Urinary bladder (tissue), 3 donors: ENCODE measurements at regions not wholly inside any gene's neighbourhood (a gene's known extent, or its start where the extent isn't known, plus 50 kb on each side); places are given as distances from the start of the nearest gene placed in this dataset.

Experiments used
- DNase-seq: peaks from one replicate; pipeline ENCODE4 v3.0.0-alpha.2; 2015; ENCODE audit errors: extremely low spot score
- H3K27ac ChIP-seq: one replicate; pipeline ENCODE4 v1.5.1; 2013; ENCODE audit warnings: low read depth, mild to moderate bottlenecking, moderate library complexity
- H3K36me3 ChIP-seq: one replicate; pipeline ENCODE4 v1.6.1; 2013; ENCODE audit warnings: mild to moderate bottlenecking, moderate library complexity; ENCODE audit not compliant: insufficient read depth
- H3K4me1 ChIP-seq: one replicate; pipeline ENCODE4 v1.6.1; 2013; ENCODE audit warnings: mild to moderate bottlenecking, moderate library complexity; ENCODE audit not compliant: insufficient read depth
- H3K4me3 ChIP-seq: one replicate; pipeline ENCODE4 v1.5.1; 2013; ENCODE audit warnings: low read depth, low read length
- WGBS: extraction: QIAGEN DNeasy Blood & Tissue Kit; methylation state at CpG from one replicate; pipeline ENCODE4 v1.1.7; 2013; 5-methylcytosine and 5-hydroxymethylcytosine counted together
- donor health status: healthy with polysubstance abuse.
- donor health status: healthy.

DNA sequence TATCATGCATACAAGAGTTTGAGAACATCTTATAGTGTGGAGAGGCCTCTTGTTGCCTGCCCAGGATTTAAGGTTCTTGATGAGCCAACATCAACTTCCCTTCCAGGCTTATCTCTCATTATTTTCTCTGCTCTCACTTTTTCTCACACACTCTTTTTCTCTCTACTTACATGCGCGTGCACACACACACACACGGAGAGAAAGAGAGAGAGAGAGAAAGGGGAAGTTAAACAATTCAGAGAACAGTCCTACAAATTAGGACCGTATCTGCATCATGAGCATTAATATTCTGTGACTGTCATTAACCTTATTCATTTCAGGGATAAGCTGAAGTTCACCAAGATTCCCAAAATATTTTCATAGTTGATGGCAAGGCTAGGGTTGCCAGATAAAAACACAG lies 269.0 kb downstream of the ZNF621 start:
- Histone ChIP-seq H3K4me1 (no peaks in the 10 kb centered on the region), H3K36me3 (no peaks in the 10 kb centered on the region), H3K4me3 (no peak overlapping the region), H3K27ac (no peak overlapping the region)
- DNase-seq, result no peak
- 82% methylated on average over 4 of the region's 4 CpGs for WGBS

DNA sequence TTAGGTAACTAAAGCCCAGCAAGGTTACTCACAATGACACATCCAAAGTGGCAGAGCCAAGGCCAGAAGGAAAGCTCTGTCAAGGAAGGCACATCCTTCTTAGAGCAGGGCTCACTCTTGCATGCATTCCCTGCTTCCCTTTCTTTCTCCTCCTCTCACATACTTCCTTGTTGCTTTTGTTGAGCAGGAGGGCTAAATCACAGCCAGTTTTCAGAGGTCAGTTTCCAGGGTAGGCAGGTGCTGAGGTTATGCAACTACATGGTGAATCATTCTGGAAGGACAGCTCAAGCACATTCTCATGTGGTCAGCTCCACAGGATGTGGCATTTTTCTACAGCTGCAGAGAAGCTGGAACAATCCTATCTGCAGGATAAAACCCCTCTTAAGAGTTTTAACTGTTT lies 275.6 kb downstream of the ZNF621 start:
- Histone ChIP-seq H3K36me3 (no peaks in the 10 kb centered on the region), H3K27ac (no peak overlapping the region), H3K4me1 (no peaks in the 10 kb centered on the region), H3K4me3 (no peak overlapping the region)
- no peak for DNase-seq

DNA sequence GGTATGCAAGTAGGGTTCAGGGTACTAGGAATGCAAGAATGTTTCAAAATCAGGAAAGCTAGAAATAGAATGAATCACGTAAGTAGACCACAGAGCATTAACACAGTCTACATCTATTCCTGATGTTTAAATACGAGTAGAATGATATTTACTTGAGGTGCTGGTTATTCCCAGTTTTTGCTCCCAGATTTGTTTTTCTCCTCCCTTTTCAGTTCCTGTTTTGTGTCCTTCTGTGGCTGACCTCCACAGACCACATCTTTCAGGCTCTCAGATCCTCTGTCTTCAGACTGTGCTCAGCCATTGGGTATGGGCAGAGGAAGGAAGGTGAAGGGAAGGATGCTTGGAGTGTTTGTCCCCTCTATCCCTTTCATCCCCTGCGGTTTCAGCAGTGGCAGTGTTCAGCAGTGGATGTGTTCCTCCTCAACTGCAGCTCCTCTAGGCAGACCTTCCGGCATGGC lies 276.6 kb downstream of the ZNF621 start:
- no peaks in the 10 kb centered on the region for H3K36me3 ChIP-seq
- no peak overlapping the region for H3K4me3 ChIP-seq
- no peaks in the 10 kb centered on the region for H3K4me1 ChIP-seq
- WGBS, result 84% methylated on average over 4 of the region's 4 CpGs
- no peak for DNase-seq
- H3K27ac ChIP-seq, result no peak overlapping the region

DNA sequence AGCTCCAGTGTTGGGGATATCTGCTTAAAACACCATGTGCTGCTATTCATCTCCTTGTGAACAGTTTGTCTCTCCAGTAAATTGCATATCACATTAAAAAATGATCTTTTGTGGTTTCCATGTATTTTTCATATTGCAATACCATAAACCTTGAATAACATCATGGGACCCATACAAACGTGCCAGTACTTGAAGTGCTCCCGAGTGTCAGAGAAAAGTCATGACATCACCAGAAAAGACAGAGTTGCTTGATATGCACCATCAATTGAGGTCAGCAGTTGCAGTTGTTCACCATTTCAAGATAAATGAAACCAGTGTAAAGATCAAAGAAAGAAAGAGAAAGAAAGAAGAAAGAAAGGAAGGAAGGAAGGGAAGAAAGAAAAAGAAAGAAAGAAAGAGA lies 278.6 kb downstream of the ZNF621 start:
- H3K4me1 ChIP-seq, result no peaks in the 10 kb centered on the region
- H3K4me3 ChIP-seq, result no peak overlapping the region
- no peak for DNase-seq
- 83% methylated on average over 2 of the region's 2 CpGs for WGBS
- no peak overlapping the region for H3K27ac ChIP-seq
- H3K36me3 ChIP-seq, result no peaks in the 10 kb centered on the region

DNA sequence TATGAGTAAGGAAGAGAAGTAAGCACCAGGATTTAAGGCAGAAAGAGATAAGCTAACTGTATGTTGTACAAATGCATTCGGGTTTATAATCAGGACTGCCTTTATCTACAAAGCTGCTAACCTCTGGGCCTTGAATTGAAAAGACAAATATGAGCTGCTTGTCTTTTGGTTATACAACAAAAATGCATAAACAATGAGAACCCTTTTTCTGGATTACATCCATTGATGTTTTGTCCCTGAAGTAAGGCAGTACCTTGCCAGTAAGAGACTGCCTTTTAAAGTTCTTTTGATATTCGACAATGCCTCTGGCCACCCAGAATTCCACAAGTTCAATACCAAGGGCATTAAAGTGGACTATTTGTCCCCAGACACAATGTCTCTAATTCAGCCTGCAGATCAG lies 280.7 kb downstream of the ZNF621 start:
- Histone ChIP-seq H3K4me3 (no peak overlapping the region), H3K27ac (no peak overlapping the region), H3K36me3 (no peaks in the 10 kb centered on the region), H3K4me1 (no peaks in the 10 kb centered on the region)
- no peak for DNase-seq
- 29% methylated on average over 2 of the region's 2 CpGs for WGBS

DNA sequence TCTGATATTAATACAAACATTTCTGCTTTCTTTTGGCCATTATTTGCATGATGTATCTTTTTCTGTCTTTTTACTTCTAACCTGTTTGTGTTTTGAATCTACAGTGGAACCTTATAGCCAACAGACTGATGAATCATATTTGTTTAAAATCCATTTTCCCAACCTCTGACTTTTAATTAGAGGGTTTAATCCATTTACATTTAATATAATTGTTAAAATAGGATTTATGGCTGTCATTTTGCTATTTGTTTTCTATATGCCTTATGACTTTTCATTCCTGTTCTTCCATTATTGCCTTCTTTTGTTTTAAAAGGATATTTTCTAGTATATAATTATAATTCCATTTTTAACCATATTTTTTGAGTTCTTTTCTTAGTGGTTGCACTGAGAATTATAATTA lies 286.1 kb downstream of the ZNF621 start:
- H3K36me3 ChIP-seq, result no peaks in the 10 kb centered on the region
- H3K4me3 ChIP-seq, result no peak overlapping the region
- H3K27ac ChIP-seq, result no peak overlapping the region
- H3K4me1 ChIP-seq, result no peaks in the 10 kb centered on the region
- no peak for DNase-seq

DNA sequence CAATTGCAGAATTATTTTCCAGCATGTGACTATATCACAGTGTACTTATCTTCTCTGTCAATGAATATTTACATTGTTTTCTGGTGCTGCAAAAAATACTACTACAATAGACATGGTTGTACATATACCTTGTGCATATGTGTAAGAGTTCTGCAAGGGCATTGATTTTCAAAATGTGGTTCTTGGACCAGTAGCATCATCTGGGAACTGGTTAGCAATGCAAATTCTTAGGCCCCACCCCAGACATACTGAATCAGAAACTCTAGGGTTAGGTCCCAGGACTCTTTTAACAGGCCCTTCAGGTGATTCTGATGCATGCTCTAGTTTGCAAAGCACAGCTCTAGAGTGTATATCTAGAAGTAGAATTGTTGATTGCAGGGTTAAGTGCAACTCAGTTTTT lies 292.3 kb downstream of the ZNF621 start:
- no peak for DNase-seq
- H3K36me3 ChIP-seq, result no peaks in the 10 kb centered on the region
- H3K27ac ChIP-seq, result no peak overlapping the region
- no peak overlapping the region for H3K4me3 ChIP-seq
- H3K4me1 ChIP-seq, result no peaks in the 10 kb centered on the region

DNA sequence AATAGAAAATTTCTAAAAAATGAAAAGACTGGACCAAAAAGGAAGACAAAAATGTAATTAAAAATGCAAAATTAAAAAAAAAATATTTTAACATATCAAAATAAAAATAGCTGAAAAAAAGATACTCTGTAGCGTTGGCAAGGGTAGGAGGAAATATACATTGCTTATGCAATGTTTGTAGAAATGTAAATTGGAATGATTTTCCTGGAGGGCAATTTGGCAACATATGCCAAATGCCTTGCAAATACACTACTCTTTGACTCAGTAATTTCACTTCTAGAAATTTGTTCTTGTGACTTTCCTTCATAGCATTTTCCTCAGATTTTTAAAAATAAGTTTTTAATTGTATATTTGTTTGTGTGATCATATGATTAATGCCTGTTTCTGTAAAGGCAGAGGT lies 296.6 kb downstream of the ZNF621 start:
- Histone ChIP-seq H3K4me1 (no peaks in the 10 kb centered on the region), H3K4me3 (no peak overlapping the region), H3K36me3 (no peaks in the 10 kb centered on the region), H3K27ac (no peak overlapping the region)
- no peak for DNase-seq
- 87% methylated on average over 1 of the region's 1 CpG for whole genome bisulfite sequencing

DNA sequence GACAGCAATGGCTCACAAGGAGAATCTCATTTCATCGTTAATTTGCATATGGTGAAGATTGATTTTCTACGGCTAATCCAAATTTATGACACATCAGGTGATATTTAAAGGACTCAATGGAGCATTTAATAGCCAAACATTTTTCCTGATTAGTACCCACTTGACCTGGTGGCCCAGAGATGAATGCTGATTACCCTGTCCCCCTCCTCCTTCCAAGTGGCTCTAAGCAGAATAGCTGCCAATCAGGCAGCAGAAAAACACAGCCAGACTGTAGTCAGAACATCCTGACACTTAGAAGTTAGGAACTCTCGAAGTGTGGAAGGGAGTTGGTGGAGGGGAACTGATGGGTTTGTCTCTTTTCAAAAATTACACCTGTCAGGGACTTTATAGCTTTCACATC lies 302.5 kb downstream of the ZNF621 start:
- Histone ChIP-seq H3K4me1 (peaks cover 1% of the 10 kb centered on the region), H3K4me3 (no peak overlapping the region), H3K27ac (no peak overlapping the region), H3K36me3 (no peaks in the 10 kb centered on the region)
- 92% methylated on average over 3 of the region's 3 CpGs for WGBS
- no peak for DNase-seq

DNA sequence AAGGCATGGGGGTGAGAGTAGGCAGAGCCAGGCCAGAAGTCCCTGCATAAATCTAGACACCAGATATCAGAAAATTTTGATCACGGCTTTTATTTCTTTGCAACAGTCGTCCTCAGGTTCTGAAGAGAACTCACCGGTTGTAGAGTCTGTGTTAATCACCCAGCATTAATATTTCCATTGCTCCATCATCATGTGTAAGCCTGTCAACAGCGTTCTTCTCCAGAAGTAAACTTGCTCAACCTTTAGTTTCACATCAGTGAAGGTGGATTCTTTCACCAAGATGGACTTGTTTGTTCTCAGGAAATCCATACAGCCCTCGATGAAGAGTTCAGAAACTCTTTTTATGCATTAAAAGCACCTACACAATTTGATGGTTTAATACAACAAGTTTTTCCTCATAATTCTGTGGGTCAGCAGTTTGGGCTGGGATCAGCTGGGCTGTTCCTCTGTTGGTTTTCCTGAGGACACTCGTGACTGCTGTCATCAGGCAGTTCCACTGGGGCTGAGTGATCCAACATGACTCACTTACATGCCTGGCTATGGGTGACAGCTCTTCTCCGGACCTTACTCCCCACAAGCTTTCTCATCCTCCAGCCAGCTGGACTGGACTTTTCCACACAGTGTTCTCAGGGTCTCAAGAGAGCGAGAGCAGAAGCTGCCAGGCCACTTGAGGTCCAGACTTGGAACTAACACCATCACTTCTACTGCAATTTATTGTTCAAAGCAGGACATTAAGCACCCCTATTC lies 303.4 kb downstream of the ZNF621 start:
- 70% methylated on average over 8 of the region's 8 CpGs for WGBS
- H3K4me3 ChIP-seq, result no peak overlapping the region
- no peak for DNase-seq

DNA sequence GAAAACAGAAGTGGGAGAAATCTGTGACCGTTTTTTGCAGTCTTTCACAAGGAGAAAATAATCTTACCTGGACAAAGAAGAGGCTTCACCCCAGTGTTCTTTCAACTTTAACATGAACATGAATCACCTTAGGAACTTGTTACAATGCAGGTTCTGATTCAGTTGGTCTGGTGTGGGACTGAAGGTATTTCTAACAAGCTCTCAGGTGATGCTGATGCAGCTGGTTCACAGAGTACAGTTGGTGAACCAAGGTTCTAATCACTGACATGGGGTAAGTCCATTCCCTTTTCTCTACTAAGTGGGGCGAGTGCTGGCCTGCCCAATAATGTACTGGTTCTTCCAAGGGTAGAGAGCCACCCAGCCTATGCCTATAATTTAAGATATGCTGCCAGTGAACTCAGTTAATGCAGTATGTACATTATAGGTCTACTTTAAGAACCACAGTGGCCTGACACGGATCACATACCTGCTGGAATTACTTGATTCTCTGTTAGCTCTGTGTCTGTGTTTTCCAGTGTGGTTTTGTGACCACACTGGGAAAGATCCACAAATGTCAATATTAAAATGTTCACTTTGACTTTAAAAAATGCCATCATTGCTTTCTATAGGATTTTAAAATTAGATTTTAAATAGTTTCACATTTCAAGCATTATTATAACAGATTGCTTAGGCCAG lies 304.1 kb downstream of the ZNF621 start:
- Histone ChIP-seq H3K36me3 (no peaks in the 10 kb centered on the region), H3K4me1 (peaks cover 1% of the 10 kb centered on the region), H3K27ac (no peak overlapping the region), H3K4me3 (no peak overlapping the region)
- DNase-seq, result no peak
- 92% methylated on average over 3 of the region's 3 CpGs for WGBS

More for the DNA sequence above, 303.4 kb downstream of the ZNF621 start:
- H3K36me3 ChIP-seq, result no peaks in the 10 kb centered on the region
- H3K4me1 ChIP-seq, result peaks cover 1% of the 10 kb centered on the region
- H3K27ac ChIP-seq, result no peak overlapping the region

DNA sequence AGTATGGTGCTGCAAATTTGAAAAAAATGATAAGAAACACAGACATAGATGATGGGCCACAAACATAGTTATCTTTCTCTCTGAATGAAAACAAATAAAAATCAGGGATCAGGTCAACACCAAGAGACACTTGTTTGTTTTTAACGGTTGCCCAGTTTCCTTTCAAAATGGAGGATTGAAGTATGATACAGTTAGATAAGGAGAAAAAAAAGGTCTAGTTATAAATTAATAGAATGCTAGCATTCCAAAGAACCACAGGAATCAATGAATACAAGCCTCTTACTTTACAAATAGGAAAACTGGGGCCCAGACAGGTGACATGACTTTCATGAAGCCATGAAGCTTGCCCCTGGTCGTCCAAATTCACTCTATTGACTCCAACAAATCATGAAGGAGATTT lies 305.1 kb downstream of the ZNF621 start:
- DNase-seq, result no peak
- 76% methylated on average over 2 of the region's 2 CpGs for WGBS
- Histone ChIP-seq H3K4me1 (peaks cover 1% of the 10 kb centered on the region), H3K36me3 (no peaks in the 10 kb centered on the region), H3K27ac (no peak overlapping the region), H3K4me3 (no peak overlapping the region)

DNA sequence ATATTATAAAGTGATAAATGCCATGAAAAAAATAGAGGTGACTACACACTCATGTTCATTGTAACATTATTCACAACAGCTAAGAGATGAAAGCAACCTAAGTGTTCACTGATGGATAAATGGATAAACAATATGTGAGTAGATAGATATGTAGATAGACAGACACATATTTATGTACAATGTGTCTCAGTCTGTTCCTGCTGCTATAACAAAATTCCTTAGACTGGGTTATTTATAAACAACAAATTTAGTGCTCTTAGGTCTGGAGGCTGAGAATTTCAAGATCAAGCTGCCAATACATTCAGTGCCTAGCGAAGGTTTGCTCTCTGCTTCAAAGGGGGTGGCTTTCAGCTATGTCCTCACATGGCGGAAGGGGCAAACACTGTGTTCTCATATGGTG lies 312.5 kb downstream of the ZNF621 start:
- no peak for DNase-seq
- H3K4me3 ChIP-seq, result no peak overlapping the region
- no peaks in the 10 kb centered on the region for H3K4me1 ChIP-seq
- H3K27ac ChIP-seq, result no peak overlapping the region
- no peaks in the 10 kb centered on the region for H3K36me3 ChIP-seq
- 96% methylated on average over 2 of the region's 2 CpGs for WGBS

DNA sequence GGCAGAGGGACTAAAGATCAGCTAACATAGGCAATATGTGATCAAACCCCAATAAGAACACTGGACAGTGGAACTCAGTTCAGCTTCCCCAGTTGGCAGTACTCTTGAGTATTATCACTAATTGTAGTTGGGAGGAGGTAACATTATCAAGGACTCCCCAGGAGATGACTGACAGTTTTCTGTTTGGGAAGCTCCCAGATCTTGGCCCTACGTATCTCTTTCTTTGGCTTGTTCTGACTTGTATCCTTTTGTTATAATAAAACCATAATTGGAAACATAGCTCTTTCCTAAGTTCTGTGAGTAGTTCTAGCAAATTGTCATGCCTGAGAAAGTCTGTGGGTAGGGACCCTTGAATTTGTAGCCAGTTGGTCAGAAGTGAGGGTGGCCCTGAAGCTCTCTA lies 316.4 kb downstream of the ZNF621 start:
- WGBS, result 89% methylated on average over 1 of the region's 1 CpG
- H3K36me3 ChIP-seq, result no peaks in the 10 kb centered on the region
- no peak overlapping the region for H3K27ac ChIP-seq
- H3K4me3 ChIP-seq, result no peak overlapping the region
- H3K4me1 ChIP-seq, result no peaks in the 10 kb centered on the region
- no peak for DNase-seq
